CD14-positive monocyte (primary cell): ENCODE measurements at regions not wholly inside any gene's neighbourhood (a gene's known extent, or its start where the extent isn't known, plus 50 kb on each side); places are given as distances from the start of the nearest gene placed in this dataset.

Experiments
- DNase-seq, 3 donors: peaks; one replicate each; pipeline ENCODE4 v3.0.0-alpha.2; 2011 to 2022
- H2AFZ ChIP-seq: 2 replicates; pipeline ENCODE4 v1.6.0; 2012; ENCODE audit warnings: mild to moderate bottlenecking, low read depth, low read length, inconsistent platforms; ENCODE audit not compliant: insufficient read depth, poor library complexity, severe bottlenecking
- H3K27ac ChIP-seq, 2 donors: 1 replicate in 1 of 2; 2 replicates in 1 of 2; pipeline ENCODE4 v1.5.1; 2012 to 2013; ENCODE audit warnings: low read length in 2 of 2, control low read depth in 1 of 2, inconsistent platforms in 1 of 2, low read depth in 1 of 2, mild to moderate bottlenecking in 1 of 2
- H3K27me3 ChIP-seq, 2 donors: one replicate each; pipeline versions ENCODE4 v1.6.0 to v1.6.1; 2011 to 2013; ENCODE audit warnings: low read length in 2 of 2; ENCODE audit not compliant: control insufficient read depth in 2 of 2, insufficient read depth in 2 of 2
- H3K36me3 ChIP-seq, 2 donors: replicated peaks in 1 of 2; 1 replicate in 1 of 2; 2 replicates in 1 of 2; pipeline versions ENCODE4 v1.5.1 to v1.6.1; 2012 to 2013; ENCODE audit warnings: low read length in 2 of 2, control low read depth in 1 of 2, inconsistent platforms in 1 of 2, mild to moderate bottlenecking in 1 of 2; ENCODE audit not compliant: insufficient read depth in 2 of 2, control insufficient read depth in 1 of 2
- H3K4me1 ChIP-seq, 2 donors: 1 replicate in 1 of 2; 2 replicates in 1 of 2; pipeline versions ENCODE4 v1.5.1 to v1.6.1; 2012 to 2013; ENCODE audit warnings: low read length in 2 of 2, control low read depth in 1 of 2, inconsistent platforms in 1 of 2, mild to moderate bottlenecking in 1 of 2, moderate library complexity in 1 of 2; ENCODE audit not compliant: insufficient read depth in 2 of 2, control insufficient read depth in 1 of 2
- H3K4me2 ChIP-seq: replicated peaks from 2 replicates; pipeline ENCODE3; 2012; ENCODE audit warnings: low read length, moderate library complexity, mild to moderate bottlenecking; ENCODE audit not compliant: poor library complexity, severe bottlenecking; ENCODE audit errors: extremely low read depth
- H3K4me3 ChIP-seq, 3 experiments: fragments of 200-600 bp in 1 of 3; sonication (generic) in 1 of 3; replicated peaks in 1 of 3; 1 replicate in 2 of 3; 2 replicates in 1 of 3; pipeline ENCODE4 v1.5.1; 2011 to 2013; ENCODE audit warnings: low read length in 3 of 3, mild to moderate bottlenecking in 3 of 3, control low read depth in 2 of 3, low read depth in 2 of 3, inconsistent platforms in 1 of 3, moderate library complexity in 1 of 3
- H3K79me2 ChIP-seq: 2 replicates; pipeline ENCODE4 v1.6.0; 2012; ENCODE audit warnings: mild to moderate bottlenecking, control low read depth, inconsistent platforms, low read length, moderate library complexity; ENCODE audit not compliant: insufficient read depth
- H3K9ac ChIP-seq: 2 replicates; pipeline ENCODE4 v1.6.0; 2017; ENCODE audit warnings: low read length, mild to moderate bottlenecking; ENCODE audit not compliant: insufficient read depth, poor library complexity, severe bottlenecking
- H3K9me3 ChIP-seq, 2 donors: replicated peaks in 1 of 2; 1 replicate in 1 of 2; 2 replicates in 1 of 2; pipeline versions ENCODE4 v1.5.1 to v1.6.1; 2012 to 2013; ENCODE audit warnings: low read length in 2 of 2, control low read depth in 1 of 2; ENCODE audit not compliant: control insufficient read depth in 1 of 2, insufficient read depth in 1 of 2
- H4K20me1 ChIP-seq: 2 replicates; pipeline ENCODE4 v1.6.0; 2012; ENCODE audit warnings: mild to moderate bottlenecking, low read length, control low read depth, moderate library complexity; ENCODE audit not compliant: insufficient read depth
- H3K27ac Mint-ChIP-seq, 7 donors: one replicate each; pipeline ENCODE4 v1.8.0; 2020; ENCODE audit warnings: mild to moderate bottlenecking in 7 of 7, mixed read lengths in 7 of 7, moderate library complexity in 6 of 7, inconsistent platforms in 2 of 7
- H3K27me3 Mint-ChIP-seq, 3 donors: one replicate each; pipeline ENCODE4 v1.8.0; 2021 to 2022; ENCODE audit warnings: low read depth in 3 of 3, mild to moderate bottlenecking in 3 of 3, mixed read lengths in 3 of 3, moderate library complexity in 3 of 3, inconsistent platforms in 1 of 3
- H3K36me3 Mint-ChIP-seq, 2 donors: one replicate each; pipeline ENCODE4 v1.8.0; 2020; ENCODE audit warnings: mixed read lengths in 2 of 2, inconsistent platforms in 1 of 2, mild to moderate bottlenecking in 1 of 2
- H3K4me1 Mint-ChIP-seq: one replicate; pipeline ENCODE4 v1.8.0; 2020; ENCODE audit warnings: mild to moderate bottlenecking, mixed read lengths
- H3K4me3 Mint-ChIP-seq, 2 donors: one replicate each; pipeline ENCODE4 v1.8.0; 2020; ENCODE audit warnings: mild to moderate bottlenecking in 2 of 2, mixed read lengths in 2 of 2, moderate library complexity in 1 of 2
- H3K9me3 Mint-ChIP-seq, 7 donors: one replicate each; pipeline ENCODE4 v1.8.0; 2020 to 2022; ENCODE audit warnings: mixed read lengths in 7 of 7, mild to moderate bottlenecking in 6 of 7, moderate library complexity in 6 of 7, inconsistent platforms in 2 of 7
- CTCF ChIP-seq: fragments of 200-600 bp; IDR thresholded peaks from one replicate; pipeline ENCODE4 v1.8.0; 2022; ENCODE audit warnings: antibody characterized with exemption, mild to moderate bottlenecking
- WGBS: methylation state at CpG from one replicate; pipeline ENCODE4 v1.1.5; 2013; ENCODE audit warnings: missing lambda C conversion rate; ENCODE audit not compliant: insufficient coverage; 5-methylcytosine and 5-hydroxymethylcytosine counted together
- intact Hi-C, 2 donors: fragments of 100-400 bp; cut with micrococcal nuclease; formaldehyde crosslinking; loops; one replicate each; pipeline versions ENCODE4 v1.15.0 to v1.15.1; 2023

GRCh38 chr13:56198350-56198749 lies 942.4 kb upstream of the PRR20A start:
- H3K4me2 ChIP-seq = no peak overlapping the region
- H4K20me1 ChIP-seq = no peaks in the 10 kb centered on the region
- peaks cover 0 to 2% (median 0%) of the 10 kb centered on the region in 3 donors for H3K27me3 Mint-ChIP-seq
- no peaks in the 10 kb centered on the region for H3K36me3 Mint-ChIP-seq
- no peak overlapping the region for H2AFZ ChIP-seq
- H3K27ac ChIP-seq = no peak overlapping the region
- no peaks in the 10 kb centered on the region for H3K4me1 ChIP-seq
- H3K79me2 ChIP-seq = no peaks in the 10 kb centered on the region
- no peaks in the 10 kb centered on the region for H3K36me3 ChIP-seq
- intact Hi-C loops = no loop called here
- no peak overlapping the region for H3K4me3 ChIP-seq
- H3K4me3 Mint-ChIP-seq = no peak overlapping the region
- H3K9me3 ChIP-seq = no peaks in the 10 kb centered on the region
- H3K27me3 ChIP-seq = no peaks in the 10 kb centered on the region
- H3K9me3 Mint-ChIP-seq = peaks cover 0 to 3% (median 0%) of the 10 kb centered on the region in 7 donors
- TF ChIP-seq CTCF = no peak
- WGBS = 100% methylated on average over 1 of the region's 1 CpG
- H3K4me1 Mint-ChIP-seq = no peaks in the 10 kb centered on the region
- no peak for DNase-seq
- H3K27ac Mint-ChIP-seq = no peak overlapping the region
- no peak overlapping the region for H3K9ac ChIP-seq

- H3K9me3 ChIP-seq = no peaks in the 10 kb centered on the region
- no peak overlapping the region for H2AFZ ChIP-seq
- no peak overlapping the region for H3K4me3 Mint-ChIP-seq
- H3K4me2 ChIP-seq = no peak overlapping the region
- no peaks in the 10 kb centered on the region for H3K36me3 ChIP-seq
- no peak overlapping the region for H3K27ac Mint-ChIP-seq
- H3K4me3 ChIP-seq = no peak overlapping the region
- H3K27ac ChIP-seq = no peak overlapping the region
- no peaks in the 10 kb centered on the region for H3K4me1 Mint-ChIP-seq
- no peak for DNase-seq
- no peaks in the 10 kb centered on the region for H3K27me3 ChIP-seq
- H3K9ac ChIP-seq = no peak overlapping the region
- TF ChIP-seq CTCF = no peak
- H4K20me1 ChIP-seq = no peaks in the 10 kb centered on the region
- H3K79me2 ChIP-seq = no peaks in the 10 kb centered on the region
- no peaks in the 10 kb centered on the region for H3K36me3 Mint-ChIP-seq
- no CpG with 5 or more reads among the region's 2 CpGs for WGBS
- no peaks in the 10 kb centered on the region for H3K4me1 ChIP-seq
- intact Hi-C loops = no loop called here
- H3K27me3 Mint-ChIP-seq = peaks cover 0 to 2% (median 0%) of the 10 kb centered on the region in 3 donors
- H3K9me3 Mint-ChIP-seq = peaks cover 0 to 3% (median 0%) of the 10 kb centered on the region in 7 donors
Observed at GRCh38 chr13:56201834-56202233, 938.9 kb upstream of the PRR20A start.
